Prostate gland (tissue), 2 donors: ENCODE measurements at regions not wholly inside any gene's neighbourhood (a gene's known extent, or its start where the extent isn't known, plus 50 kb on each side); places are given as distances from the start of the nearest gene placed in this dataset.

Experiments used
- CTCF ChIP-seq, 4 experiments: fragments of 200-600 bp in 2 of 4; fragments of 450-650 bp in 2 of 4; sonication (generic) in 2 of 4; IDR thresholded peaks; 1 replicate in 3 of 4; 2 replicates in 1 of 4; pipeline ENCODE4 v1.5.1; 2016 to 2019; ENCODE audit warnings: antibody characterized with exemption in 4 of 4, mild to moderate bottlenecking in 2 of 4, moderate library complexity in 2 of 4
- POLR2A ChIP-seq: fragments of 450-650 bp; IDR thresholded peaks from one replicate; pipeline ENCODE4 v1.6.1; 2016; ENCODE audit warnings: antibody characterized with exemption, mild to moderate bottlenecking

- TF ChIP-seq CTCF (IDR thresholded peaks at IDR 0.05): no peak
- no peak for TF ChIP-seq POLR2A
Observed at GRCh38 chr1:29557066-29557465, 320.7 kb downstream of the PTPRU start.
